GM12878 (cell line): ENCODE measurements at regions not wholly inside any gene's neighbourhood (a gene's known extent, or its start where the extent isn't known, plus 50 kb on each side); places are given as distances from the start of the nearest gene placed in this dataset.

Experiments used
- ATAC-seq: fragments of 200-7000 bp; cut with Tn5 transposase; 3 replicates; pipeline ENCODE4 v1.9.1; 2020; ENCODE audit warnings: mild to moderate bottlenecking, moderate library complexity
- BruUV-seq: library from RNA; stranded (reverse); fragments of 400-500 nt; replicated peaks from 2 replicates; lab custom pipeline; 2021; lab: Mats Ljungman, UMichigan
- CTCF ChIA-PET: fragments of 300-600 bp; sonication (Branson Sonifier 250); formaldehyde crosslinking; extraction: SDS; loops from one replicate; lab custom pipeline; 2021; ENCODE audit warnings: inconsistent platforms; lab: Yijun Ruan, JAX
- POLR2A ChIA-PET: fragments of 350-600 bp; formaldehyde crosslinking; extraction: SDS; loops from one replicate; lab custom pipeline; 2021; ENCODE audit warnings: inconsistent platforms; lab: Charles Lee
- RAD21 ChIA-PET: fragments of 300-600 bp; sonication (Branson Sonifier 250); formaldehyde crosslinking; loops from one replicate; lab custom pipeline; 2023; ENCODE audit warnings: antibody characterized with exemption; ENCODE audit not compliant: unreplicated experiment; lab: Charles Lee
- SMC1A ChIA-PET: fragments of 300-600 bp; sonication (Branson Sonifier 250); formaldehyde crosslinking; loops from one replicate; lab custom pipeline; 2023; ENCODE audit not compliant: unreplicated experiment, uncharacterized antibody; lab: Charles Lee
- DNase-seq: peaks from one replicate; pipeline ENCODE4 v3.0.0-alpha.2; 2011; ENCODE audit warnings: low read depth, low spot score
- FAIRE-seq: peaks from 3 replicates; lab custom pipeline; 2011; peaks lifted over from hg19 to GRCh38; lab: Jason Lieb, UNC
- H2AFZ ChIP-seq: 2 replicates; pipeline ENCODE4 v1.6.0; 2011; ENCODE audit warnings: low read depth, low read length, control low read depth; ENCODE audit not compliant: control insufficient read depth
- H3K27ac ChIP-seq: 2 replicates; pipeline ENCODE4 v1.5.1; 2011; ENCODE audit warnings: control low read depth; ENCODE audit not compliant: control insufficient read depth, insufficient read depth
- H3K27me3 ChIP-seq, 2 experiments: replicated peaks in 1 of 2; 2 replicates each; pipeline versions ENCODE4 v1.6.0 to v1.6.1; 2011; ENCODE audit warnings: low read length in 1 of 2; ENCODE audit not compliant: control insufficient read depth in 2 of 2, insufficient read depth in 2 of 2
- H3K36me3 ChIP-seq, 2 experiments: 2 replicates each; pipeline ENCODE4 v1.5.1; 2011; ENCODE audit warnings: low read length in 1 of 2; ENCODE audit not compliant: control insufficient read depth in 2 of 2, insufficient read depth in 2 of 2
- H3K4me1 ChIP-seq: 2 replicates; pipeline ENCODE4 v1.6.1; 2011; ENCODE audit warnings: mild to moderate bottlenecking, low read length, moderate library complexity, mixed read lengths; ENCODE audit not compliant: control insufficient read depth, insufficient read depth
- H3K4me2 ChIP-seq: 2 replicates; pipeline ENCODE4 v1.6.0; 2011; ENCODE audit warnings: control low read depth; ENCODE audit not compliant: control insufficient read depth, insufficient read depth
- H3K4me3 ChIP-seq: fragments of 200-600 bp; sonication (generic); 2 replicates; pipeline ENCODE4 v1.5.1; 2016
- H3K79me2 ChIP-seq: 2 replicates; pipeline ENCODE4 v1.6.0; 2011; ENCODE audit warnings: low read length; ENCODE audit not compliant: control insufficient read depth, insufficient read depth
- H3K9ac ChIP-seq: 2 replicates; pipeline ENCODE4 v1.8.0; 2011; ENCODE audit warnings: low read length, control low read depth, mixed read lengths; ENCODE audit not compliant: control insufficient read depth, insufficient read depth
- H3K9me3 ChIP-seq: replicated peaks from 3 replicates; pipeline ENCODE4 v1.5.1; 2011; ENCODE audit warnings: mild to moderate bottlenecking, low read length; ENCODE audit not compliant: control insufficient read depth, insufficient read depth
- H4K20me1 ChIP-seq: 2 replicates; pipeline ENCODE4 v1.6.0; 2011; ENCODE audit not compliant: control insufficient read depth, insufficient read depth
- EED ChIP-seq: sonication (generic); IDR thresholded peaks from 2 replicates; pipeline ENCODE4 v1.6.1; 2016; ENCODE audit warnings: antibody characterized with exemption, low read depth
- ESRRA ChIP-seq: IDR thresholded peaks from 2 replicates; pipeline ENCODE4 v1.6.1; 2012; ENCODE audit warnings: mild to moderate bottlenecking, low read length, improper control_type of control experiment
- JUNB ChIP-seq: IDR thresholded peaks from 2 replicates; pipeline ENCODE4 v1.6.1; 2016; ENCODE audit warnings: antibody characterized with exemption, mild to moderate bottlenecking
- RAD21 ChIP-seq: IDR thresholded peaks from 2 replicates; pipeline ENCODE4 v1.6.1; 2011; ENCODE audit warnings: mild to moderate bottlenecking, low read depth, low read length, moderate library complexity; ENCODE audit not compliant: insufficient read depth
- SREBF2 ChIP-seq: IDR thresholded peaks from 2 replicates; pipeline ENCODE4 v1.6.1; 2012; ENCODE audit warnings: mild to moderate bottlenecking, low read length
- ZSCAN29 ChIP-seq: fragments of 450-650 bp; IDR thresholded peaks from 2 replicates; pipeline ENCODE4 v1.6.1; 2017; ENCODE audit warnings: mild to moderate bottlenecking, moderate library complexity
- WGBS: methylation state at CpG from one replicate; pipeline ENCODE4 v1.1.6; 2016; ENCODE audit warnings: low lambda C conversion rate; ENCODE audit not compliant: insufficient replicate concordance, insufficient coverage; ENCODE audit errors: missing lambda C conversion rate; 5-methylcytosine and 5-hydroxymethylcytosine counted together
- in situ Hi-C: fragments of 300-500 bp; cut with MboI; formaldehyde crosslinking; loops from 9 replicates; pipeline ENCODE4 v1.14.3; 2018; ENCODE audit warnings: mixed read lengths
- intact Hi-C: fragments of 100-400 bp; cut with micrococcal nuclease; formaldehyde crosslinking; loops from one replicate; pipeline ENCODE4 v1.14.2; 2022; ENCODE audit not compliant: unreplicated experiment
- TF ChIP-seq, protein P1 (sequence below): fragments of 450-650 bp; IDR thresholded peaks from 2 replicates; pipeline ENCODE4 v1.6.1; 2018; ENCODE audit warnings: mild to moderate bottlenecking, low read depth, moderate library complexity; ENCODE audit not compliant: partially characterized antibody
- TF ChIP-seq, protein P2 (sequence below): fragments of 450-650 bp; IDR thresholded peaks from 2 replicates; pipeline ENCODE4 v1.6.1; 2017; ENCODE audit warnings: antibody characterized with exemption, mild to moderate bottlenecking, moderate library complexity

DNA sequence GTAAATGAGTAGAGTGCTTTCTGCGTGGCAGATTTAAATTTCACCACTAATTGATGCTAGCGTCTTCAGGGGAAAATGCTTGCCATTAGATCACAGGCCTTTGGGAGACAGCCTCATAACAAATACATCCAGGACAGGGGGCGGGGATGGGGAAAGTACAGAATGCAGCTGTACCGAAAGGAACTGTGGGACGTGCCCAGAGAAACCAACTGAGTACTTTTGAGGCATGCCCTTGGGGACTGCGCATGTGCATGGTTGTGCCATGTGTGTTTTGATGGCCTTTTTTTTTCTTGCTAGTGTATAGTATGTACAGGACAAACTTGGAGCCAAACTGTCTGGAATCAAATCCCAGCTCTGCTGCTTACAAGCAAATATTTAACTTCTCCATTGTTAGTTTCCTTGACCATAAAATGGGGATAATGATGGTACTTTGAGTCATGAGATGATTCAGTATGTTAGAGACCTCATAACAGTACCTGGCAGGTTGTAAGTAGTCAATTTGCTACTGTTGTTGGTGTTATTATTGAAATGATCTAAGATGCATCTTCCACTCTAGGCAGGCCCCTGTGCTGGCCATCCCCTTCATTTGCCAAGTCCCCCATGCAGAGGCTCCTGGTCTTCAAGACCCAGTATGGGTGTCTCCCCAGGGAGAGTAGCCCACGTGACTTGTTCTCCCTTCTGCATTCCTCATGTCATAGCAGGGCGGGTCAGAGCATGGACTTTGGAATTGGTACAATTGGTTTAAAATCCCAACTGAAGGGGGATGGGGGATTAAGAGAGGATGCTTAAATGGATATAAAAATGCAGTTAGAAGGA lies 68.3 kb upstream of the NPAS1 start:
- H3K9ac ChIP-seq, result no peak overlapping the region
- 42% methylated on average over 8 of the region's 8 CpGs for WGBS
- CTCF ChIA-PET, result interaction anchor here (0.9 to 2.7 kb wide), 2 partner anchors 62 to 66 kb away, joined by 3 to 13 read pairs; no protein-coding TSS in a partner anchor
- SMC1A ChIA-PET, result interaction anchor here (1.0 to 1.5 kb wide), 3 partner anchors 9 to 32 kb away, joined by 3 to 4 read pairs (median 4); no protein-coding TSS in a partner anchor
- no TSS peak for BruUV-seq
- FAIRE-seq, result no peak
- no peak overlapping the region for H3K4me3 ChIP-seq
- H3K9me3 ChIP-seq, result no peaks in the 10 kb centered on the region; the same call in 2 of the 3 replicates
- H3K4me1 ChIP-seq, result peaks cover 44% of the 10 kb centered on the region
- no peak overlapping the region for H3K27ac ChIP-seq
- H2AFZ ChIP-seq, result no peak overlapping the region
- TF ChIP-seq JUNB (peak; percentile 40; the same call in 1 of the 2 replicates), EED (0 out of 2 replicates have a peak, but pooled peaks have one; percentile 16), ESRRA (no peak)
- H3K36me3 ChIP-seq, result peaks cover 2 to 14% of the 10 kb centered on the region in 2 experiments; a peak in 3 of 4 replicates
- peaks cover 8% of the 10 kb centered on the region for H3K79me2 ChIP-seq
- H4K20me1 ChIP-seq, result peaks cover 3% of the 10 kb centered on the region
- POLR2A ChIA-PET, result interaction anchor here (1.6 kb wide), 2 partner anchors 27 to 88 kb away, joined by 3 read pairs; no protein-coding TSS in a partner anchor
- RAD21 ChIA-PET, result interaction anchor here (1.1 to 1.5 kb wide), 2 partner anchors 24 to 39 kb away, joined by 3 read pairs; no protein-coding TSS in a partner anchor
- DNase-seq, result no peak
- in situ Hi-C loops, result no loop called here
- H3K4me2 ChIP-seq, result peak overlapping the region; percentile 53
- intact Hi-C loops, result no loop called here
- no peak; the same call in 2 of the 3 replicates for ATAC-seq
- H3K27me3 ChIP-seq, result no peaks in the 10 kb centered on the region

DNA sequence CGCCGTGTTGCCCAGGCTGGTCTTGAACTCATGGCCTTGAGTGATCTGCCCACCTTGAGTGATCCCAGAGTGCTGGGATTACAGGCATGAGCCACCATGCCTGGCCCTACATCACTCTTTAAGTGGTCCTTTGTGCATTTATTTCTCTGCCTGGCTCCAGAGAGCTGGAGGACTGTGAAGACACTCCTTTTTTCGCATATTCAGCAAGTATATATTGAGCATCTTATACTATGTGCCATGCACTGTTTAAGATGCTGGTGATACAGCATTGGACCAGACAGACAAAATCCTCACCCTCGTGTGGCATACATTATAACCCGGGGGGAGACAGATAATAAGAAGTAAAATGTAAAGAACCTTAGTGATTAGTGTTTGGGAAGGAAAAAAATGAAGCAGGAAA lies 66.8 kb upstream of the NPAS1 start:
- 98% methylated on average over 5 of the region's 5 CpGs for WGBS
- SMC1A ChIA-PET, result interaction anchor here (0.9 to 3.2 kb wide), 3 partner anchors 9 to 34 kb away, joined by 3 to 21 read pairs (median 3); no protein-coding TSS in a partner anchor
- BruUV-seq, result no TSS peak
- in situ Hi-C loops (no loop called here), intact Hi-C loops (no loop called here)
- Histone ChIP-seq H3K79me2 (peaks cover 8% of the 10 kb centered on the region), H3K27me3 (no peaks in the 10 kb centered on the region), H3K4me1 (peaks cover 44% of the 10 kb centered on the region), H3K4me3 (no peak overlapping the region), H2AFZ (no peak overlapping the region), H4K20me1 (peaks cover 3% of the 10 kb centered on the region), H3K9me3 (no peaks in the 10 kb centered on the region; the same call in 2 of the 3 replicates), H3K27ac (no peak overlapping the region), H3K9ac (no peak overlapping the region), H3K4me2 (no peak overlapping the region), H3K36me3 (peaks cover 2 to 12% of the 10 kb centered on the region in 2 experiments; a peak in 3 of 4 replicates)
- CTCF ChIA-PET, result interaction anchor here (0.7 kb wide), 1 partner anchor 50 kb away, joined by 5 read pairs; no protein-coding TSS in a partner anchor
- DNase-seq, result no peak
- RAD21 ChIA-PET, result no interaction called here
- POLR2A ChIA-PET, result interaction anchor here (1.0 kb wide), 1 partner anchor 11 kb away, joined by 3 read pairs; no protein-coding TSS in a partner anchor
- FAIRE-seq, result no peak
- TF ChIP-seq RAD21 (no peak), ZSCAN29 (no peak), SREBF2 (no peak)
- TF ChIP-seq, protein P1, sequence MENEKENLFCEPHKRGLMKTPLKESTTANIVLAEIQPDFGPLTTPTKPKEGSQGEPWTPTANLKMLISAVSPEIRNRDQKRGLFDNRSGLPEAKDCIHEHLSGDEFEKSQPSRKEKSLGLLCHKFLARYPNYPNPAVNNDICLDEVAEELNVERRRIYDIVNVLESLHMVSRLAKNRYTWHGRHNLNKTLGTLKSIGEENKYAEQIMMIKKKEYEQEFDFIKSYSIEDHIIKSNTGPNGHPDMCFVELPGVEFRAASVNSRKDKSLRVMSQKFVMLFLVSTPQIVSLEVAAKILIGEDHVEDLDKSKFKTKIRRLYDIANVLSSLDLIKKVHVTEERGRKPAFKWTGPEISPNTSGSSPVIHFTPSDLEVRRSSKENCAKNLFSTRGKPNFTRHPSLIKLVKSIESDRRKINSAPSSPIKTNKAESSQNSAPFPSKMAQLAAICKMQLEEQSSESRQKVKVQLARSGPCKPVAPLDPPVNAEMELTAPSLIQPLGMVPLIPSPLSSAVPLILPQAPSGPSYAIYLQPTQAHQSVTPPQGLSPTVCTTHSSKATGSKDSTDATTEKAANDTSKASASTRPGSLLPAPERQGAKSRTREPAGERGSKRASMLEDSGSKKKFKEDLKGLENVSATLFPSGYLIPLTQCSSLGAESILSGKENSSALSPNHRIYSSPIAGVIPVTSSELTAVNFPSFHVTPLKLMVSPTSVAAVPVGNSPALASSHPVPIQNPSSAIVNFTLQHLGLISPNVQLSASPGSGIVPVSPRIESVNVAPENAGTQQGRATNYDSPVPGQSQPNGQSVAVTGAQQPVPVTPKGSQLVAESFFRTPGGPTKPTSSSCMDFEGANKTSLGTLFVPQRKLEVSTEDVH, result no peak
- TF ChIP-seq, protein P2, sequence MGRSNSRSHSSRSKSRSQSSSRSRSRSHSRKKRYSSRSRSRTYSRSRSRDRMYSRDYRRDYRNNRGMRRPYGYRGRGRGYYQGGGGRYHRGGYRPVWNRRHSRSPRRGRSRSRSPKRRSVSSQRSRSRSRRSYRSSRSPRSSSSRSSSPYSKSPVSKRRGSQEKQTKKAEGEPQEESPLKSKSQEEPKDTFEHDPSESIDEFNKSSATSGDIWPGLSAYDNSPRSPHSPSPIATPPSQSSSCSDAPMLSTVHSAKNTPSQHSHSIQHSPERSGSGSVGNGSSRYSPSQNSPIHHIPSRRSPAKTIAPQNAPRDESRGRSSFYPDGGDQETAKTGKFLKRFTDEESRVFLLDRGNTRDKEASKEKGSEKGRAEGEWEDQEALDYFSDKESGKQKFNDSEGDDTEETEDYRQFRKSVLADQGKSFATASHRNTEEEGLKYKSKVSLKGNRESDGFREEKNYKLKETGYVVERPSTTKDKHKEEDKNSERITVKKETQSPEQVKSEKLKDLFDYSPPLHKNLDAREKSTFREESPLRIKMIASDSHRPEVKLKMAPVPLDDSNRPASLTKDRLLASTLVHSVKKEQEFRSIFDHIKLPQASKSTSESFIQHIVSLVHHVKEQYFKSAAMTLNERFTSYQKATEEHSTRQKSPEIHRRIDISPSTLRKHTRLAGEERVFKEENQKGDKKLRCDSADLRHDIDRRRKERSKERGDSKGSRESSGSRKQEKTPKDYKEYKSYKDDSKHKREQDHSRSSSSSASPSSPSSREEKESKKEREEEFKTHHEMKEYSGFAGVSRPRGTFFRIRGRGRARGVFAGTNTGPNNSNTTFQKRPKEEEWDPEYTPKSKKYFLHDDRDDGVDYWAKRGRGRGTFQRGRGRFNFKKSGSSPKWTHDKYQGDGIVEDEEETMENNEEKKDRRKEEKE, result no peak
- ATAC-seq, result no peak
